ENCODE measurements at regions not wholly inside any gene's neighbourhood (a gene's known extent, or its start where the extent isn't known, plus 50 kb on each side); places are given as distances from the start of the nearest gene placed in this dataset.
A peak's percentile ranks its signal among the peaks of the same experiment; 100 is the strongest.

- TF ChIP-seq, protein P1, sequence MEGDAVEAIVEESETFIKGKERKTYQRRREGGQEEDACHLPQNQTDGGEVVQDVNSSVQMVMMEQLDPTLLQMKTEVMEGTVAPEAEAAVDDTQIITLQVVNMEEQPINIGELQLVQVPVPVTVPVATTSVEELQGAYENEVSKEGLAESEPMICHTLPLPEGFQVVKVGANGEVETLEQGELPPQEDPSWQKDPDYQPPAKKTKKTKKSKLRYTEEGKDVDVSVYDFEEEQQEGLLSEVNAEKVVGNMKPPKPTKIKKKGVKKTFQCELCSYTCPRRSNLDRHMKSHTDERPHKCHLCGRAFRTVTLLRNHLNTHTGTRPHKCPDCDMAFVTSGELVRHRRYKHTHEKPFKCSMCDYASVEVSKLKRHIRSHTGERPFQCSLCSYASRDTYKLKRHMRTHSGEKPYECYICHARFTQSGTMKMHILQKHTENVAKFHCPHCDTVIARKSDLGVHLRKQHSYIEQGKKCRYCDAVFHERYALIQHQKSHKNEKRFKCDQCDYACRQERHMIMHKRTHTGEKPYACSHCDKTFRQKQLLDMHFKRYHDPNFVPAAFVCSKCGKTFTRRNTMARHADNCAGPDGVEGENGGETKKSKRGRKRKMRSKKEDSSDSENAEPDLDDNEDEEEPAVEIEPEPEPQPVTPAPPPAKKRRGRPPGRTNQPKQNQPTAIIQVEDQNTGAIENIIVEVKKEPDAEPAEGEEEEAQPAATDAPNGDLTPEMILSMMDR (IDR thresholded peaks at IDR 0.05; ENCODE audit: insufficient read depth, low read length): no peak
- H3K4me3 ChIP-seq (ENCODE audit: low read depth, low read length): no peak overlapping the region
- DNase-seq (ENCODE audit: low read depth): peak; percentile 16
These were observed 459.8 kb upstream of the FGF16 start for GRCh38 chrX:76987381-76987780.

DNA sequence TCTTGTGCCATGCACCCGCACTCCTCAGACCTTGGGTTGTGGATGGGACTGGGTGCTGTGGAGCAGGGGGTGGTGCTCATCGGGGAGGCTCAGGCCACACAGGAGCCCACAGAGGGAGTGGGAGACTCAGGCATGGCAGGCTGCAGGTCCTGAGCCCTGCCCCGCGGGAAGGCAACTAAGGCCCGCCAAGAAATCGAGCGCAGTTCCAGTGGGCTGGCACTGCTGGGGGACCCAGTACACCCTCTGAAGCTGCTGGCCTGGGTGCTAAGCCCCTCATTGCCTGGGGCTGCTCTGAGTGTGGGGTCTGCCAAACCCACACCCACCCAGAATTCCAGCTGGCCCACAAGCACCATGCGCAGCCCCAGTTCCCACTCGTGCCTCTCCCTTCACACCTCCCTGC lies 450.5 kb upstream of the FGF16 start:
- no peak for DNase-seq (ENCODE audit: low read depth)
- TF ChIP-seq, protein P1 (IDR thresholded peaks at IDR 0.05; ENCODE audit: insufficient read depth, low read length): no peak
- H3K4me3 ChIP-seq (ENCODE audit: low read depth, low read length): no peak overlapping the region

DNA sequence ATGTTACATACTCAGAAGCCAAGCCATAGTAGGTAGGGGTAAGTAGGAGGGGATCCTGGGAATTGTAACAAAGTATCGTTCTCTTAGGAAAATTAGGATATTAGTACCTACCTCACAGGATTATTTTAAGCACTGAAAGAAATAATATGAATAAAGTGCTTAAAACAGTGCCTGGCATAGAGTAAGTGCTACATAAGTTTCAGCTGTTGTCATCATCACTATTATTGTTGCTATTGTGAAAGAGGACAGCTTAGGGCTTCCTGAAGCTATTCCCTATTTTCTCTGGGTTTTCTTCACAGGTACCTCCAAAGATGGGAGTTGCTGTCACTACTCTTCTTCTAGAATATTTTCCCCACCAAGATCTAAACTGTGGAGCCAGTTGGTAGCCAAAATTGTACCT lies 443.7 kb upstream of the FGF16 start:
- no peak for DNase-seq (ENCODE audit: low read depth)
- TF ChIP-seq, protein P1 (IDR thresholded peaks at IDR 0.05; ENCODE audit: insufficient read depth, low read length): no peak
- no peak overlapping the region for H3K4me3 ChIP-seq (ENCODE audit: low read depth, low read length)

DNA sequence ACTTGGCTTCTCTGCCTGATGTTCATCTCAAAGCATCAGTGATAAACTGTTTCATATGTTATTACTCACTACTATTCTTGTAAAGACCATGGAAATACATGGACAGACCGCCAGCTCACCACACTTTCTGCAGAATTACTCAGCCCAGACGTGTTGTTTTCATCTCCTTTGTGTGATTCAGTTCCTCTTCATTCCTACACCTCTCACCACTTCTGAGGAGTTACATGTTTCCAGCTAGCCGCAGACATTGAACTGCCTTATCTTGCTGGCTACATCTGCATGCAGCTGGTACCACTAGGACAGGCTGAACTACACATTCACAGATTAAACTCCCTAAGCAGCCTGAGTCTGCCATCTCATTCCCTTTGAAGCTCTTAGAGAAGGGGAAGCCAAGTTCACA lies 443.2 kb upstream of the FGF16 start:
- TF ChIP-seq, protein P1 (IDR thresholded peaks at IDR 0.05; ENCODE audit: insufficient read depth, low read length): no peak
- no peak overlapping the region for H3K4me3 ChIP-seq (ENCODE audit: low read depth, low read length)
- DNase-seq (ENCODE audit: low read depth): peak; percentile 86

DNA sequence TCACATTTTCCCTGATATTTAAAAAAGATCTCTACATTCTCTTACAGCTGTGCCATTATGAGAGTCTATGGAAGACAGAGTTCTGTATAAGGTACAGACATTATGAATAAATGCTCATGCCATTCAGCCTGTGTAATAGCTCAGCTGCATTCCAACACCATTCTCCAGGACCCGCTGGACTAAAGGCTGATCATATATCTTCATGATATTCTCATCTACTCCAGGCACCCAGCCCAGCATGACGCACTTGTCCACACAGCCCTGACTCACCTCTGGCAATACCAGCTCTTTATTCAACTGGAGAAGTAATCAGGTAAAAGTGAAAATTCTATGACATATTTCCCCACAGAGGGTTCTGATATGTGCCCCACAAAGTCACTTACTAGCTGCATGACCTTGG lies 437.5 kb upstream of the FGF16 start:
- TF ChIP-seq, protein P1 (IDR thresholded peaks at IDR 0.05; ENCODE audit: insufficient read depth, low read length): no peak
- no peak overlapping the region for H3K4me3 ChIP-seq (ENCODE audit: low read depth, low read length)
- peak; percentile 84 for DNase-seq (ENCODE audit: low read depth)

- H3K4me3 ChIP-seq (ENCODE audit: low read depth, low read length): no peak overlapping the region
- no peak for DNase-seq (ENCODE audit: low read depth)
- TF ChIP-seq, protein P1 (IDR thresholded peaks at IDR 0.05; ENCODE audit: insufficient read depth, low read length): no peak
These were observed 432.5 kb upstream of the FGF16 start for GRCh38 chrX:77014377-77015372.
